GM12891 (cell line): ENCODE measurements at regions not wholly inside any gene's neighbourhood (a gene's known extent, or its start where the extent isn't known, plus 50 kb on each side); places are given as distances from the start of the nearest gene placed in this dataset.

Experiments used
- DNase-seq: peaks from one replicate; pipeline ENCODE4 v3.0.0; 2011; ENCODE audit warnings: low spot score; ENCODE audit not compliant: insufficient read length
- FAIRE-seq: peaks from 2 replicates; lab custom pipeline; 2011; peaks lifted over from hg19 to GRCh38; lab: Jason Lieb, UNC
- PAX5 ChIP-seq: IDR thresholded peaks from 2 replicates; pipeline ENCODE4 v1.6.1; 2011; ENCODE audit warnings: low read length, moderate library complexity, mild to moderate bottlenecking; ENCODE audit not compliant: insufficient read depth, severe bottlenecking
- POLR2A ChIP-seq: IDR thresholded peaks from 2 replicates; pipeline ENCODE4 v1.6.1; 2011; ENCODE audit warnings: low read depth, low read length, control low read depth
- POLR2AphosphoS5 ChIP-seq: IDR thresholded peaks from 2 replicates; pipeline ENCODE4 v1.6.1; 2011; ENCODE audit warnings: low read depth, low read length, control low read depth
- POU2F2 ChIP-seq: IDR thresholded peaks from 2 replicates; pipeline ENCODE4 v1.6.1; 2011; ENCODE audit warnings: low read depth, mild to moderate bottlenecking, control low read depth, low read length, moderate library complexity
- SPI1 ChIP-seq: IDR thresholded peaks from 2 replicates; pipeline ENCODE4 v1.6.1; 2011; ENCODE audit warnings: low read depth, low read length, control low read depth
- TAF1 ChIP-seq: IDR thresholded peaks from 2 replicates; pipeline ENCODE4 v1.6.1; 2011; ENCODE audit warnings: low read depth, low read length, control low read depth

GRCh38 chr3:118067439-118067838, 967.2 kb downstream of the IGSF11 start:
- TF ChIP-seq PAX5 = no peak
- no peak for TF ChIP-seq POLR2A
- TF ChIP-seq TAF1 = no peak
- TF ChIP-seq POLR2AphosphoS5 = no peak
- no peak for TF ChIP-seq SPI1
- TF ChIP-seq POU2F2 = no peak
- no peak for FAIRE-seq

DNA sequence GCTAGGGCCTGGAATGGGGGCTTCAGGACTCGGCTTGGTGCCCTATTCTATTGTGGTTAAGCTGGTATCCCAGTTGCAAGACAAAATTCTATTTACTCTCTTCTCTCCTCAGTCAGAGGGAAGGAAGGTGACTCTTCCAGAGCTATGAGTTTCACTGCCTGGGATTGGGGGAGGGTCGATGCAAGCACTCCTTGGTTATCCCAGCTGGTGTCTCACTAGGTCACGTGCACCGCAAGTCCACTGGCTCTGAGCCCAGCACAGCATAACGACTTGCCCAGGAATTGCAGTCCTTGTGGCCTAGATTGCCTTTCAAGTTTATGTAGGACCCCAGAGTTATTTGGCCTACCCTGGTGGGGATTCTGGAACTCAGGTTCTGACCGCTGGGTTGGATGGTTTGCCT, 958.8 kb downstream of the IGSF11 start:
- FAIRE-seq = no peak
- no peak for DNase-seq
- TF ChIP-seq TAF1 (no peak), POLR2AphosphoS5 (no peak), PAX5 (no peak), POU2F2 (no peak), SPI1 (no peak)

More at GRCh38 chr3:118067439-118067838, 967.2 kb downstream of the IGSF11 start:
- DNase-seq = no peak

GRCh38 chr3:118077332-118077731, 957.3 kb downstream of the IGSF11 start:
- DNase-seq (no peak), FAIRE-seq (no peak)
- TF ChIP-seq SPI1 (no peak), TAF1 (no peak), PAX5 (no peak), POU2F2 (no peak), POLR2AphosphoS5 (no peak), POLR2A (no peak)

GRCh38 chr3:118080889-118081288, 953.8 kb downstream of the IGSF11 start:
- DNase-seq (no peak), FAIRE-seq (no peak)
- TF ChIP-seq TAF1 = no peak
- TF ChIP-seq POU2F2 = no peak
- no peak for TF ChIP-seq SPI1
- TF ChIP-seq POLR2AphosphoS5 = no peak
- no peak for TF ChIP-seq POLR2A
- TF ChIP-seq PAX5 = no peak

DNA sequence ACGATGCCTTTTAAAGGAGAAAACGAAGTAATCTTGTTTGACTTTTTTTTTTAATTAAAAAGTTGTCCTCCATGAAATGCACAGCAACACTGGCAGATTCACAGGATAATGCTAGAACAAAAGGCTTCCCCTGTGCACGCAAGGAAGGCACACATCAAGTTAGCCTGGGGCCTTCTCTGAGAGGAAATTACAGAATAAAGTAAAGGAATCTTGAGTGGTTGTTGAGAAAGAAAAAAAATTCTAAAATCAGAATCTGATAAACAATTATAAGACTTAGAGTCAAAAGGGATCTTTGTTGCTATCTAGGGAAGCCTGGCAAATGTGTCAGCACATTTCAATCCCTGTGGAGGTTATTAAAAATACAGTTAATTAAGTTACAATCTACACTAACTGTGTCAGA, 946.0 kb downstream of the IGSF11 start:
- no peak for FAIRE-seq
- DNase-seq = no peak
- TF ChIP-seq TAF1 (no peak), POLR2A (no peak), PAX5 (no peak), SPI1 (no peak), POLR2AphosphoS5 (no peak), POU2F2 (no peak)

GRCh38 chr3:118089563-118089962, 945.1 kb downstream of the IGSF11 start:
- TF ChIP-seq POLR2AphosphoS5 (no peak), PAX5 (no peak), POU2F2 (no peak), SPI1 (no peak), TAF1 (no peak), POLR2A (no peak)
- no peak for FAIRE-seq
- DNase-seq = no peak

GRCh38 chr3:118097226-118097625, 937.4 kb downstream of the IGSF11 start:
- TF ChIP-seq POLR2A = no peak
- TF ChIP-seq TAF1 = no peak
- TF ChIP-seq PAX5 = no peak
- no peak for TF ChIP-seq POU2F2
- TF ChIP-seq SPI1 = no peak
- no peak for TF ChIP-seq POLR2AphosphoS5
- DNase-seq = no peak
- FAIRE-seq = no peak

- TF ChIP-seq PAX5 = no peak
- no peak for TF ChIP-seq POLR2A
- no peak for TF ChIP-seq TAF1
- TF ChIP-seq POLR2AphosphoS5 = no peak
- TF ChIP-seq SPI1 = no peak
- TF ChIP-seq POU2F2 = no peak
- FAIRE-seq = no peak
- DNase-seq = no peak
These were observed 937.0 kb downstream of the IGSF11 start for GRCh38 chr3:118097660-118098059.

DNA sequence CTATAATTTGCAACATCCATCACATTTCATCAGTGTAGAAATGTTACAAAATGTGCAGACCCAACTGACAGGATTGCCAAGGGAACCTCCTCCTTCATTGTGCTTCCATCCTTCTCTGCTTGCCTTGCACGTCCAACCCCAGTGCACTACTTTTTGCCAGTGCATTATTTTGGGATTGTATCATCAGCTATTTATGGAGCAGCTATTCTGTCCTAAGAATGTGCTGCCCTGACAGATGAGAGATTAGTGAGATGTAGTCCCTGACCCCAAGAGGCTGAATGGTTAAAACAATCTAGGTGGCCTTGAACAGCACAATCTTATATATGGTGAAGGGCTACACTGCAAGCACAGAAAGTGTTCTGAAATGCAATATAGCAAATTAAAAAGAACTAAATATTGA, 935.8 kb downstream of the IGSF11 start:
- TF ChIP-seq POU2F2 (no peak), POLR2AphosphoS5 (no peak), PAX5 (no peak), SPI1 (no peak), POLR2A (no peak), TAF1 (no peak)
- DNase-seq (no peak), FAIRE-seq (no peak)

- FAIRE-seq (no peak), DNase-seq (no peak)
- no peak for TF ChIP-seq POLR2AphosphoS5
- TF ChIP-seq POLR2A = no peak
- TF ChIP-seq PAX5 = no peak
- TF ChIP-seq TAF1 = no peak
- no peak for TF ChIP-seq SPI1
- no peak for TF ChIP-seq POU2F2
These were observed 932.8 kb downstream of the IGSF11 start for GRCh38 chr3:118101891-118102290.

- TF ChIP-seq SPI1 (no peak), PAX5 (no peak), POU2F2 (no peak), POLR2AphosphoS5 (no peak), POLR2A (no peak), TAF1 (no peak)
- no peak for FAIRE-seq
- DNase-seq = no peak
These were observed 931.9 kb downstream of the IGSF11 start for GRCh38 chr3:118102737-118103136.
